H1 (cell line): ENCODE measurements at regions not wholly inside any gene's neighbourhood (a gene's known extent, or its start where the extent isn't known, plus 50 kb on each side); places are given as distances from the start of the nearest gene placed in this dataset.

Source experiments
- CTCF ChIA-PET: fragments of 300-600 bp; sonication (Branson Sonifier 250); formaldehyde crosslinking; loops from one replicate; lab custom pipeline; 2021; ENCODE audit not compliant: partially characterized antibody; lab: Charles Lee
- POLR2A ChIA-PET: fragments of 300-600 bp; sonication (Branson Sonifier 250); formaldehyde crosslinking; loops from one replicate; lab custom pipeline; 2021; ENCODE audit warnings: inconsistent platforms; ENCODE audit not compliant: partially characterized antibody; lab: Charles Lee
- DNase-seq, 2 experiments: peaks; one replicate each; pipeline versions ENCODE4 v3.0.0 to v3.0.0-alpha.2; 2010 to 2022; ENCODE audit warnings: low spot score in 2 of 2, low read depth in 1 of 2, mixed read lengths in 1 of 2
- FAIRE-seq: peaks from 2 replicates; lab custom pipeline; 2011; peaks lifted over from hg19 to GRCh38; lab: Jason Lieb, UNC
- H2AFZ ChIP-seq: 2 replicates; pipeline ENCODE4 v1.8.1; 2012; ENCODE audit warnings: low read length, inconsistent platforms
- H2AK5ac ChIP-seq: 2 replicates; pipeline ENCODE4 v1.6.1; 2013; ENCODE audit warnings: low read depth, low read length
- H2BK120ac ChIP-seq: replicated peaks from 2 replicates; pipeline ENCODE3; 2013; ENCODE audit warnings: low read depth, low read length, inconsistent platforms
- H2BK12ac ChIP-seq: 2 replicates; pipeline ENCODE4 v1.6.1; 2013; ENCODE audit warnings: low read depth, low read length
- H2BK15ac ChIP-seq: 2 replicates; pipeline ENCODE4 v1.6.1; 2013; ENCODE audit warnings: low read length
- H2BK20ac ChIP-seq: 2 replicates; pipeline ENCODE4 v1.6.1; 2013; ENCODE audit warnings: low read length
- H2BK5ac ChIP-seq: 2 replicates; pipeline ENCODE4 v1.6.1; 2013; ENCODE audit warnings: low read depth, low read length
- H3K14ac ChIP-seq: 2 replicates; pipeline ENCODE4 v1.6.1; 2013; ENCODE audit warnings: inconsistent platforms; ENCODE audit not compliant: insufficient read length
- H3K18ac ChIP-seq: 2 replicates; pipeline ENCODE4 v1.6.1; 2013; ENCODE audit warnings: low read length; ENCODE audit errors: extremely low read depth
- H3K23ac ChIP-seq: 2 replicates; pipeline ENCODE4 v1.6.1; 2013; ENCODE audit warnings: inconsistent platforms; ENCODE audit not compliant: insufficient read length
- H3K23me2 ChIP-seq: 2 replicates; pipeline ENCODE4 v1.6.1; 2013; ENCODE audit warnings: low read depth, low read length
- H3K27ac ChIP-seq: 2 replicates; pipeline ENCODE4 v1.6.1; 2011; ENCODE audit warnings: low read depth, low read length, inconsistent platforms
- H3K27me3 ChIP-seq, 4 experiments: replicated peaks in 1 of 4; 1 replicate in 1 of 4; 2 replicates in 3 of 4; pipeline versions ENCODE4 v1.6.1 to v1.8.1; 2011 to 2013; ENCODE audit warnings: low read length in 3 of 4, mild to moderate bottlenecking in 3 of 4, inconsistent platforms in 2 of 4, mixed read lengths in 2 of 4, moderate library complexity in 1 of 4; ENCODE audit not compliant: control insufficient read depth in 3 of 4, insufficient read depth in 3 of 4; ENCODE audit errors: extremely low read depth in 1 of 4
- H3K36me3 ChIP-seq, 4 experiments: 2 replicates each; pipeline versions ENCODE4 v1.6.1 to v1.8.1; 2011 to 2013; ENCODE audit warnings: mild to moderate bottlenecking in 4 of 4, low read length in 3 of 4, moderate library complexity in 2 of 4, control low read depth in 1 of 4, inconsistent platforms in 1 of 4; ENCODE audit not compliant: insufficient read depth in 4 of 4, control insufficient read depth in 2 of 4
- H3K4ac ChIP-seq: replicated peaks from 2 replicates; pipeline ENCODE3; 2013; ENCODE audit warnings: low read length, low read depth, mixed read lengths, inconsistent platforms; ENCODE audit not compliant: insufficient read length
- H3K4me1 ChIP-seq, 4 experiments: replicated peaks in 1 of 4; 1 replicate in 1 of 4; 2 replicates in 3 of 4; pipeline versions ENCODE4 v1.6.1 to v1.8.1; 2011 to 2013; ENCODE audit warnings: low read length in 3 of 4, inconsistent platforms in 2 of 4, mixed read lengths in 1 of 4; ENCODE audit not compliant: insufficient read depth in 4 of 4, control insufficient read depth in 3 of 4
- H3K4me2 ChIP-seq, 2 experiments: 2 replicates each; pipeline versions ENCODE4 v1.6.1 to v1.8.1; 2011 to 2013; ENCODE audit warnings: low read depth in 2 of 2, low read length in 2 of 2, control low read depth in 1 of 2, inconsistent platforms in 1 of 2, mild to moderate bottlenecking in 1 of 2; ENCODE audit not compliant: insufficient read depth in 1 of 2
- H3K4me3 ChIP-seq, 4 experiments: fragments of 200-600, 300-600 bp in 1 of 4; sonication (generic), shearing (Covaris generic), sonication (Bioruptor Twin) in 1 of 4; 2 replicates each; pipeline versions ENCODE4 v1.5.1 to v1.8.1; 2011 to 2016; ENCODE audit warnings: low read length in 4 of 4, low read depth in 3 of 4, control low read depth in 2 of 4, inconsistent platforms in 2 of 4, mild to moderate bottlenecking in 2 of 4, mixed read lengths in 1 of 4, moderate library complexity in 1 of 4; ENCODE audit not compliant: insufficient read depth in 2 of 4; ENCODE audit errors: extremely low read depth in 1 of 4
- H3K56ac ChIP-seq: replicated peaks from 2 replicates; pipeline ENCODE3; 2013; ENCODE audit warnings: low read depth, mild to moderate bottlenecking, mixed read lengths, low read length, inconsistent platforms; ENCODE audit not compliant: insufficient read length
- H3K79me1 ChIP-seq: 2 replicates; pipeline ENCODE4 v1.6.1; 2013; ENCODE audit warnings: low read depth, low read length, control low read depth
- H3K79me2 ChIP-seq, 2 experiments: 2 replicates each; pipeline versions ENCODE4 v1.6.1 to v1.8.1; 2012 to 2013; ENCODE audit warnings: low read length in 2 of 2, mild to moderate bottlenecking in 2 of 2, inconsistent platforms in 1 of 2; ENCODE audit not compliant: insufficient read depth in 2 of 2, control insufficient read depth in 1 of 2
- H3K9ac ChIP-seq, 4 experiments: replicated peaks in 1 of 4; 1 replicate in 1 of 4; 2 replicates in 3 of 4; pipeline versions ENCODE4 v1.6.1 to v1.8.1; 2011 to 2013; ENCODE audit warnings: low read depth in 3 of 4, low read length in 3 of 4, control low read depth in 2 of 4, mild to moderate bottlenecking in 2 of 4, moderate library complexity in 2 of 4, inconsistent platforms in 1 of 4; ENCODE audit errors: extremely low read depth in 1 of 4
- H3K9me3 ChIP-seq, 2 experiments: 2 replicates each; pipeline versions ENCODE4 v1.6.1 to v1.8.1; 2012 to 2013; ENCODE audit warnings: mild to moderate bottlenecking in 2 of 2, moderate library complexity in 2 of 2, control low read depth in 1 of 2, inconsistent platforms in 1 of 2, low read depth in 1 of 2, low read length in 1 of 2, mixed read lengths in 1 of 2; ENCODE audit not compliant: insufficient read depth in 2 of 2
- H4K20me1 ChIP-seq, 2 experiments: replicated peaks in 1 of 2; 2 replicates each; pipeline versions ENCODE3 to v1.8.1; 2011 to 2013; ENCODE audit warnings: inconsistent platforms in 2 of 2, low read length in 2 of 2, mild to moderate bottlenecking in 1 of 2; ENCODE audit not compliant: insufficient read depth in 2 of 2, control insufficient read depth in 1 of 2
- H4K5ac ChIP-seq: 2 replicates; pipeline ENCODE4 v1.6.1; 2013; ENCODE audit warnings: low read length, low read depth, mixed read lengths, inconsistent platforms; ENCODE audit not compliant: insufficient read length
- H4K8ac ChIP-seq: 2 replicates; pipeline ENCODE4 v1.8.0; 2013; ENCODE audit warnings: mild to moderate bottlenecking, moderate library complexity, low read length, inconsistent platforms; ENCODE audit not compliant: insufficient read depth; ENCODE audit errors: extremely low read depth
- H4K91ac ChIP-seq: replicated peaks from 2 replicates; pipeline ENCODE3; 2013; ENCODE audit warnings: low read length, mixed read lengths, inconsistent platforms; ENCODE audit not compliant: insufficient read length
- BRCA1 ChIP-seq: IDR thresholded peaks from 2 replicates; pipeline ENCODE4 v1.6.1; 2012; ENCODE audit warnings: low read depth, low read length, improper control_type of control experiment
- RXRA ChIP-seq: IDR thresholded peaks from 2 replicates; pipeline ENCODE4 v1.6.1; 2011; ENCODE audit warnings: low read depth, mild to moderate bottlenecking, low read length, moderate library complexity; ENCODE audit not compliant: insufficient read depth
- SP2 ChIP-seq: IDR thresholded peaks from 2 replicates; pipeline ENCODE4 v1.6.1; 2012; ENCODE audit warnings: mild to moderate bottlenecking, low read length, inconsistent platforms
- WGBS, 2 experiments: shearing (Covaris generic) in 1 of 2; methylation state at CpG; one replicate each; pipeline versions ENCODE4 v1.1.6 to v1.1.7; 2013 to 2015; ENCODE audit warnings: low lambda C conversion rate in 2 of 2, mixed read lengths in 2 of 2, inconsistent platforms in 1 of 2, low coverage in 1 of 2, missing lambda C conversion rate in 1 of 2; ENCODE audit not compliant: insufficient replicate concordance in 2 of 2, insufficient coverage in 1 of 2, insufficient read length in 1 of 2; ENCODE audit errors: extremely low coverage in 1 of 2, missing lambda C conversion rate in 1 of 2; 5-methylcytosine and 5-hydroxymethylcytosine counted together

DNA sequence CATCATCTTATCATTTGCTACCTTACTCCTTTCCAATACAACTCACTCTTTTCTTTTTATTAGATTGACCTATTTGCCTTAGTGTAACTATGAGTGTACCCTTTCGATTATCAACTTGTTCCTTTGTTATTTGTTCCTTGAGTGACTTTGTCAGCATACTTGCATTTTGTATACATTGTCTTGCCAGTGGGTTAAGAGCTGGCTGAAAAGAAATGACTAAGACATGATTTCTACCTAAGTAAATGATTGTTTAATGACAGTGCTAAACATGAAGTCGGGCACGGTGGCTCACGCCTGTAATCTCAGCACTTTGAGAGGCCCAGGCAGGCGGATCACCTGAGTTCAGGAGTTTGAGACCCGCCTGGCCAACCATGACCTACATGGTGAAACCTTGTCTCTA is 1042.3 kb downstream of the TBL1XR1 start:
- H3K23ac ChIP-seq: no peak overlapping the region
- FAIRE-seq: no peak
- no peak overlapping the region for H3K18ac ChIP-seq
- H2BK120ac ChIP-seq: no peak overlapping the region
- no peaks in the 10 kb centered on the region for H4K20me1 ChIP-seq
- no peaks in the 10 kb centered on the region for H3K79me2 ChIP-seq
- H3K27me3 ChIP-seq: no peaks in the 10 kb centered on the region
- no peak overlapping the region for H2AK5ac ChIP-seq
- H3K23me2 ChIP-seq: no peaks in the 10 kb centered on the region
- H3K9me3 ChIP-seq: peaks cover 0 to 2% of the 10 kb centered on the region in 2 experiments; a peak in 2 of 4 replicates
- ChIA-PET CTCF (no interaction called here), POLR2A (no interaction called here)
- H4K8ac ChIP-seq: no peak overlapping the region
- H2BK12ac ChIP-seq: no peak overlapping the region
- WGBS, 2 experiments: 92% methylated on average over 6 of the region's 6 CpGs; no CpG with 5 or more reads in 1 of the 2 experiments
- no peaks in the 10 kb centered on the region for H3K36me3 ChIP-seq
- no peak overlapping the region for H3K9ac ChIP-seq
- H2AFZ ChIP-seq: no peak overlapping the region
- DNase-seq: no peak
- H2BK15ac ChIP-seq: no peak overlapping the region
- no peak overlapping the region for H2BK20ac ChIP-seq
- H3K56ac ChIP-seq: no peak overlapping the region
- no peak overlapping the region for H3K4ac ChIP-seq
- H3K14ac ChIP-seq: no peak overlapping the region
- no peaks in the 10 kb centered on the region for H3K79me1 ChIP-seq
- no peak overlapping the region for H3K27ac ChIP-seq
- no peak overlapping the region for H2BK5ac ChIP-seq
- H4K5ac ChIP-seq: no peak overlapping the region
- no peak overlapping the region for H4K91ac ChIP-seq
- no peak overlapping the region for H3K4me2 ChIP-seq
- H3K4me3 ChIP-seq: no peak overlapping the region
- H3K4me1 ChIP-seq: no peaks in the 10 kb centered on the region
- TF ChIP-seq SP2 (no peak), RXRA (no peak), BRCA1 (no peak)
